ENCODE measurements at regions not wholly inside any gene's neighbourhood (a gene's known extent, or its start where the extent isn't known, plus 50 kb on each side); places are given as distances from the start of the nearest gene placed in this dataset.

GRCh38 chr1:191929383-191929782 is 228.9 kb upstream of the RGS18 start:
- H3K9me3 ChIP-seq: no peaks in the 10 kb centered on the region
- no peaks in the 10 kb centered on the region for H3K27me3 ChIP-seq
- H3K27ac ChIP-seq (replicated peaks in 1 of 4): no peak overlapping the region
- intact Hi-C loops (cut with DNase I): no loop called here
- no peaks in the 10 kb centered on the region for H3K36me3 ChIP-seq
- TF ChIP-seq POLR2A (IDR thresholded peaks at IDR 0.05; ENCODE audit: low read depth) (no peak), CTCF (IDR thresholded peaks at IDR 0.05) (no peak), POLR2AphosphoS5 (IDR thresholded peaks at IDR 0.05) (no peak), EP300 (IDR thresholded peaks at IDR 0.05) (no peak)
- DNase-seq (ENCODE audit: extremely low spot score): no peak
- H3K4me1 ChIP-seq: no peaks in the 10 kb centered on the region
- WGBS: 75% methylated on average over 1 of the region's 1 CpG
- no peak overlapping the region for H3K4me3 ChIP-seq

GRCh38 chr1:191943684-191944083 is 214.6 kb upstream of the RGS18 start:
- no peaks in the 10 kb centered on the region for H3K9me3 ChIP-seq
- no peak for DNase-seq (ENCODE audit: extremely low spot score)
- intact Hi-C loops (cut with DNase I): no loop called here
- H3K27ac ChIP-seq (replicated peaks in 1 of 4): no peak overlapping the region
- H3K4me1 ChIP-seq: no peaks in the 10 kb centered on the region
- TF ChIP-seq EP300 (IDR thresholded peaks at IDR 0.05) (no peak), CTCF (IDR thresholded peaks at IDR 0.05) (no peak), POLR2A (IDR thresholded peaks at IDR 0.05; ENCODE audit: low read depth) (no peak), POLR2AphosphoS5 (IDR thresholded peaks at IDR 0.05) (no peak)
- H3K4me3 ChIP-seq: no peak overlapping the region
- WGBS: 82% methylated on average over 1 of the region's 1 CpG
- no peaks in the 10 kb centered on the region for H3K27me3 ChIP-seq
- H3K36me3 ChIP-seq: no peaks in the 10 kb centered on the region

- Histone ChIP-seq H3K36me3 (no peaks in the 10 kb centered on the region), H3K9me3 (no peaks in the 10 kb centered on the region), H3K27me3 (no peaks in the 10 kb centered on the region), H3K4me3 (no peak overlapping the region), H3K27ac (replicated peaks in 1 of 4) (no peak overlapping the region), H3K4me1 (no peaks in the 10 kb centered on the region)
- no peak for DNase-seq (ENCODE audit: extremely low spot score)
- intact Hi-C loops (cut with DNase I): no loop called here
- WGBS: 54% methylated on average over 1 of the region's 1 CpG
- TF ChIP-seq EP300 (IDR thresholded peaks at IDR 0.05) (no peak), CTCF (IDR thresholded peaks at IDR 0.05) (no peak), POLR2A (IDR thresholded peaks at IDR 0.05; ENCODE audit: low read depth) (no peak), POLR2AphosphoS5 (IDR thresholded peaks at IDR 0.05) (no peak)
Measured at GRCh38 chr1:191953526-191953925, 204.7 kb upstream of the RGS18 start.

GRCh38 chr1:191959856-191960255 is 198.4 kb upstream of the RGS18 start:
- H3K9me3 ChIP-seq: no peaks in the 10 kb centered on the region
- 78% methylated on average over 4 of the region's 4 CpGs for WGBS
- H3K4me3 ChIP-seq: no peak overlapping the region
- H3K27me3 ChIP-seq: no peaks in the 10 kb centered on the region
- no peaks in the 10 kb centered on the region for H3K4me1 ChIP-seq
- TF ChIP-seq CTCF (IDR thresholded peaks at IDR 0.05): no peak
- no peak for TF ChIP-seq POLR2A (IDR thresholded peaks at IDR 0.05; ENCODE audit: low read depth)
- no peak for TF ChIP-seq EP300 (IDR thresholded peaks at IDR 0.05)
- no peak for TF ChIP-seq POLR2AphosphoS5 (IDR thresholded peaks at IDR 0.05)
- intact Hi-C loops (cut with DNase I): no loop called here
- no peak for DNase-seq (ENCODE audit: extremely low spot score)
- no peak overlapping the region for H3K27ac ChIP-seq (replicated peaks in 1 of 4)
- no peaks in the 10 kb centered on the region for H3K36me3 ChIP-seq

- H3K27ac ChIP-seq (replicated peaks in 1 of 4): no peak overlapping the region
- no peak for DNase-seq (ENCODE audit: extremely low spot score)
- no peaks in the 10 kb centered on the region for H3K27me3 ChIP-seq
- no peaks in the 10 kb centered on the region for H3K9me3 ChIP-seq
- WGBS: 86% methylated on average over 2 of the region's 2 CpGs
- intact Hi-C loops (cut with DNase I): no loop called here
- H3K36me3 ChIP-seq: no peaks in the 10 kb centered on the region
- no peak overlapping the region for H3K4me3 ChIP-seq
- H3K4me1 ChIP-seq: no peaks in the 10 kb centered on the region
- TF ChIP-seq EP300 (IDR thresholded peaks at IDR 0.05): no peak
- no peak for TF ChIP-seq POLR2AphosphoS5 (IDR thresholded peaks at IDR 0.05)
- no peak for TF ChIP-seq POLR2A (IDR thresholded peaks at IDR 0.05; ENCODE audit: low read depth)
- no peak for TF ChIP-seq CTCF (IDR thresholded peaks at IDR 0.05)
Measured at GRCh38 chr1:191963286-191963685, 195.0 kb upstream of the RGS18 start.
